ENCODE measurements at regions not wholly inside any gene's neighbourhood (a gene's known extent, or its start where the extent isn't known, plus 50 kb on each side); places are given as distances from the start of the nearest gene placed in this dataset.

- Histone ChIP-seq H2BK20ac (ENCODE audit: low read length) (no peak overlapping the region), H3K56ac (replicated peaks; ENCODE audit: insufficient read length, low read depth, low read length) (no peak overlapping the region), H3K36me3 (ENCODE audit: control insufficient read depth in 2 of 4, insufficient read depth in 4 of 4, low read length in 3 of 4) (no peaks in the 10 kb centered on the region), H2AFZ (ENCODE audit: low read length) (no peak overlapping the region), H3K27me3 (replicated peaks in 1 of 4; ENCODE audit: control insufficient read depth in 3 of 4, extremely low read depth in 1 of 4, insufficient read depth in 3 of 4, low read length in 3 of 4) (no peaks in the 10 kb centered on the region), H4K20me1 (replicated peaks in 1 of 2; ENCODE audit: control insufficient read depth in 1 of 2, insufficient read depth in 2 of 2, low read length in 2 of 2) (no peaks in the 10 kb centered on the region), H2BK15ac (ENCODE audit: low read length) (no peak overlapping the region), H3K14ac (ENCODE audit: insufficient read length) (no peak overlapping the region), H3K9me3 (ENCODE audit: insufficient read depth in 2 of 2, low read depth in 1 of 2, low read length in 1 of 2) (no peaks in the 10 kb centered on the region), H2BK120ac (replicated peaks; ENCODE audit: low read depth, low read length) (no peak overlapping the region), H2AK5ac (ENCODE audit: low read depth, low read length) (no peak overlapping the region), H3K9ac (replicated peaks in 1 of 4; ENCODE audit: extremely low read depth in 1 of 4, low read depth in 3 of 4, low read length in 3 of 4) (no peak overlapping the region), H3K4me2 (ENCODE audit: insufficient read depth in 1 of 2, low read depth in 2 of 2, low read length in 2 of 2) (no peak overlapping the region), H4K8ac (ENCODE audit: extremely low read depth, insufficient read depth, low read length) (no peak overlapping the region), H4K91ac (replicated peaks; ENCODE audit: insufficient read length, low read length) (no peak overlapping the region), H3K27ac (ENCODE audit: low read depth, low read length) (no peak overlapping the region), H2BK12ac (ENCODE audit: low read depth, low read length) (no peak overlapping the region), H3K4me3 (ENCODE audit: extremely low read depth in 1 of 4, insufficient read depth in 2 of 4, low read depth in 3 of 4, low read length in 4 of 4) (no peak overlapping the region), H2BK5ac (ENCODE audit: low read depth, low read length) (no peak overlapping the region), H3K18ac (ENCODE audit: extremely low read depth, low read length) (no peak overlapping the region), H3K79me1 (ENCODE audit: low read depth, low read length) (no peaks in the 10 kb centered on the region), H3K4me1 (replicated peaks in 1 of 4; ENCODE audit: control insufficient read depth in 3 of 4, insufficient read depth in 4 of 4, low read length in 3 of 4) (no peaks in the 10 kb centered on the region), H3K79me2 (ENCODE audit: control insufficient read depth in 1 of 2, insufficient read depth in 2 of 2, low read length in 2 of 2) (no peaks in the 10 kb centered on the region), H3K23me2 (ENCODE audit: low read depth, low read length) (no peaks in the 10 kb centered on the region), H4K5ac (ENCODE audit: insufficient read length, low read depth, low read length) (no peak overlapping the region), H3K4ac (replicated peaks; ENCODE audit: insufficient read length, low read depth, low read length) (no peak overlapping the region), H3K23ac (ENCODE audit: insufficient read length) (no peak overlapping the region)
- DNase-seq (ENCODE audit: low read depth in 1 of 2, low spot score in 2 of 2) (no peak), FAIRE-seq (no peak)
- ChIA-PET POLR2A (ENCODE audit: partially characterized antibody) (no interaction called here), CTCF (ENCODE audit: partially characterized antibody) (interaction anchor here (0.6 to 2.0 kb wide), 6 partner anchors 12 to 98 kb away, joined by 3 to 5 read pairs (median 3); no protein-coding TSS in a partner anchor)
- whole genome bisulfite sequencing, 2 experiments (ENCODE audit: extremely low coverage in 1 of 2, insufficient coverage in 1 of 2, insufficient read length in 1 of 2, insufficient replicate concordance in 2 of 2, low coverage in 1 of 2, low lambda C conversion rate in 2 of 2, missing lambda C conversion rate in 1 of 2) = 89% methylated on average over 2 of the region's 2 CpGs; no CpG with 5 or more reads in 1 of the 2 experiments
- no peak for TF ChIP-seq SRF (IDR thresholded peaks at IDR 0.05; ENCODE audit: low read depth, low read length)
- TF ChIP-seq POLR2A (IDR thresholded peaks at IDR 0.05; ENCODE audit: control extremely low read depth in 1 of 2, low read depth in 2 of 2, low read length in 2 of 2) = no peak
- TF ChIP-seq CTCF (IDR thresholded peaks at IDR 0.05; ENCODE audit: control extremely low read depth in 1 of 3, insufficient read depth in 1 of 3, low read depth in 1 of 3, low read length in 3 of 3) = peak in 1 of 3 experiments; percentile 8; a peak in 1 of 4 replicates
- TF ChIP-seq RAD21 (IDR thresholded peaks at IDR 0.05 in 1 of 2, conservative IDR thresholded peaks at IDR 0.05 in 1 of 2; ENCODE audit: low read depth in 2 of 2, low read length in 2 of 2) = peak in 1 of 2 experiments; percentile 16; a peak in 1 of 4 replicates
Measured at GRCh38 chr20:40892642-40893041, 136.0 kb upstream of the TOP1 start.
